Activated CD8-positive, alpha-beta T cell treated with anti-CD3 and anti-CD28 coated beads, Interleukin-2, amount 10 ng/mL, durations not matched to agents 7 days and 5 days (primary cell): ENCODE measurements at regions not wholly inside any gene's neighbourhood (a gene's known extent, or its start where the extent isn't known, plus 50 kb on each side); places are given as distances from the start of the nearest gene placed in this dataset.
"Not testable (repeated sequence)": the region's sequence is repeated elsewhere in the genome, so short reads cannot be mapped to it uniquely, and the experiment has no call there.

Source experiments
- ATAC-seq: fragments of 150-1000 bp; cut with Tn5 transposase; one replicate; pipeline ENCODE4 v1.10.0; 2021; ENCODE audit warnings: moderate library complexity
- CTCF ChIA-PET: fragments of 350-600 bp; sonication (Branson Sonifier 250); formaldehyde crosslinking; loops from one replicate; lab custom pipeline; 2021; ENCODE audit warnings: antibody characterized with exemption; lab: Charles Lee
- POLR2A ChIA-PET: fragments of 350-600 bp; sonication (Branson Sonifier 250); formaldehyde crosslinking; loops from one replicate; lab custom pipeline; 2021; ENCODE audit warnings: antibody characterized with exemption; lab: Charles Lee
- DNase-seq: peaks from one replicate; pipeline ENCODE4 v3.0.0-alpha.2; 2020
- H3K27ac Mint-ChIP-seq: one replicate; pipeline ENCODE4 v1.8.0; 2021; ENCODE audit warnings: mild to moderate bottlenecking, mixed read lengths
- H3K27me3 Mint-ChIP-seq: one replicate; pipeline ENCODE4 v1.8.0; 2021; ENCODE audit warnings: low read depth, mixed read lengths
- H3K36me3 Mint-ChIP-seq: one replicate; pipeline ENCODE4 v1.8.0; 2021; ENCODE audit warnings: low read depth, mixed read lengths
- H3K4me1 Mint-ChIP-seq: one replicate; pipeline ENCODE4 v1.8.0; 2021; ENCODE audit warnings: low read depth, mixed read lengths
- H3K4me3 Mint-ChIP-seq: one replicate; pipeline ENCODE4 v1.8.0; 2021; ENCODE audit warnings: mild to moderate bottlenecking, mixed read lengths
- H3K9me3 Mint-ChIP-seq: one replicate; pipeline ENCODE4 v1.8.0; 2022; ENCODE audit warnings: mixed read lengths; ENCODE audit not compliant: insufficient read depth

GRCh38 chr16:35203636-35204035, 1744.2 kb downstream of the TP53TG3F start:
- no peaks in the 10 kb centered on the region for H3K36me3 Mint-ChIP-seq
- ATAC-seq: no peak
- no peak overlapping the region for H3K27ac Mint-ChIP-seq
- H3K27me3 Mint-ChIP-seq: no peaks in the 10 kb centered on the region
- ChIA-PET POLR2A (no interaction called here), CTCF (no interaction called here)
- H3K4me3 Mint-ChIP-seq: no peak overlapping the region
- H3K9me3 Mint-ChIP-seq: peaks cover 25% of the 10 kb centered on the region
- no peak for DNase-seq
- no peaks in the 10 kb centered on the region for H3K4me1 Mint-ChIP-seq

- H3K4me3 Mint-ChIP-seq: no peak overlapping the region
- H3K27ac Mint-ChIP-seq: no peak overlapping the region
- H3K9me3 Mint-ChIP-seq: peaks cover 28% of the 10 kb centered on the region
- ChIA-PET POLR2A (no interaction called here), CTCF (no interaction called here)
- DNase-seq: no peak
- no peaks in the 10 kb centered on the region for H3K27me3 Mint-ChIP-seq
- no peaks in the 10 kb centered on the region for H3K36me3 Mint-ChIP-seq
- no peaks in the 10 kb centered on the region for H3K4me1 Mint-ChIP-seq
- no peak for ATAC-seq
Measured at GRCh38 chr16:35207059-35207999, 1747.9 kb downstream of the TP53TG3F start.

GRCh38 chr16:35208001-35208935, 1748.9 kb downstream of the TP53TG3F start:
- Mint-ChIP-seq H3K27me3 (no peaks in the 10 kb centered on the region), H3K4me3 (no peak overlapping the region), H3K36me3 (no peaks in the 10 kb centered on the region), H3K4me1 (no peaks in the 10 kb centered on the region), H3K9me3 (peaks cover 28% of the 10 kb centered on the region), H3K27ac (no peak overlapping the region)
- ATAC-seq: no peak
- ChIA-PET POLR2A (no interaction called here), CTCF (no interaction called here)
- no peak for DNase-seq

- H3K4me3 Mint-ChIP-seq: no peak overlapping the region
- DNase-seq: no peak
- ChIA-PET CTCF (no interaction called here), POLR2A (no interaction called here)
- ATAC-seq: no peak
- H3K9me3 Mint-ChIP-seq: peaks cover 26% of the 10 kb centered on the region
- H3K4me1 Mint-ChIP-seq: no peaks in the 10 kb centered on the region
- no peak overlapping the region for H3K27ac Mint-ChIP-seq
- no peaks in the 10 kb centered on the region for H3K27me3 Mint-ChIP-seq
- H3K36me3 Mint-ChIP-seq: no peaks in the 10 kb centered on the region
Measured at GRCh38 chr16:35210681-35211433, 1751.4 kb downstream of the TP53TG3F start.

- no peaks in the 10 kb centered on the region for H3K36me3 Mint-ChIP-seq
- ATAC-seq (no peak), DNase-seq (no peak)
- CTCF ChIA-PET: no interaction called here
- no peaks in the 10 kb centered on the region for H3K27me3 Mint-ChIP-seq
- POLR2A ChIA-PET: no interaction called here
- H3K4me3 Mint-ChIP-seq: no peak overlapping the region
- H3K27ac Mint-ChIP-seq: no peak overlapping the region
- H3K9me3 Mint-ChIP-seq: peaks cover 21% of the 10 kb centered on the region
- no peaks in the 10 kb centered on the region for H3K4me1 Mint-ChIP-seq
Measured at GRCh38 chr16:35214840-35215239, 1755.4 kb downstream of the TP53TG3F start.

GRCh38 chr16:35215287-35215686, 1755.9 kb downstream of the TP53TG3F start:
- peaks cover 21% of the 10 kb centered on the region for H3K9me3 Mint-ChIP-seq
- ATAC-seq (no peak), DNase-seq (no peak)
- H3K36me3 Mint-ChIP-seq: no peaks in the 10 kb centered on the region
- no peaks in the 10 kb centered on the region for H3K4me1 Mint-ChIP-seq
- CTCF ChIA-PET: no interaction called here
- no peak overlapping the region for H3K4me3 Mint-ChIP-seq
- no peak overlapping the region for H3K27ac Mint-ChIP-seq
- H3K27me3 Mint-ChIP-seq: no peaks in the 10 kb centered on the region
- POLR2A ChIA-PET: no interaction called here

GRCh38 chr16:35216261-35216660, 1756.8 kb downstream of the TP53TG3F start:
- H3K27ac Mint-ChIP-seq, H3K27me3 Mint-ChIP-seq, H3K4me1 Mint-ChIP-seq, CTCF ChIA-PET, H3K4me3 Mint-ChIP-seq, POLR2A ChIA-PET, DNase-seq, ATAC-seq, H3K36me3 Mint-ChIP-seq: not testable (repeated sequence)
- peaks cover 28% of the 10 kb centered on the region for H3K9me3 Mint-ChIP-seq

GRCh38 chr16:35221482-35222185, 1762.2 kb downstream of the TP53TG3F start:
- no peak for ATAC-seq
- CTCF ChIA-PET: no interaction called here
- Mint-ChIP-seq H3K36me3 (no peaks in the 10 kb centered on the region), H3K27me3 (no peaks in the 10 kb centered on the region), H3K4me1 (no peaks in the 10 kb centered on the region), H3K27ac (no peak overlapping the region), H3K4me3 (no peak overlapping the region), H3K9me3 (peaks cover 20% of the 10 kb centered on the region)
- DNase-seq: no peak
- POLR2A ChIA-PET: no interaction called here

GRCh38 chr16:35234679-35235078, 1775.3 kb downstream of the TP53TG3F start:
- ChIA-PET CTCF (no interaction called here), POLR2A (no interaction called here)
- H3K27me3 Mint-ChIP-seq: no peaks in the 10 kb centered on the region
- ATAC-seq: no peak
- H3K9me3 Mint-ChIP-seq: peaks cover 15% of the 10 kb centered on the region
- H3K4me3 Mint-ChIP-seq: no peak overlapping the region
- no peak for DNase-seq
- no peaks in the 10 kb centered on the region for H3K4me1 Mint-ChIP-seq
- H3K27ac Mint-ChIP-seq: no peak overlapping the region
- no peaks in the 10 kb centered on the region for H3K36me3 Mint-ChIP-seq

GRCh38 chr16:35239561-35239960, 1780.1 kb downstream of the TP53TG3F start:
- Mint-ChIP-seq H3K9me3 (peaks cover 33% of the 10 kb centered on the region), H3K27ac (no peak overlapping the region), H3K4me3 (no peak overlapping the region), H3K36me3 (no peaks in the 10 kb centered on the region), H3K27me3 (no peaks in the 10 kb centered on the region), H3K4me1 (no peaks in the 10 kb centered on the region)
- DNase-seq (no peak), ATAC-seq (no peak)
- ChIA-PET CTCF (no interaction called here), POLR2A (no interaction called here)

- Mint-ChIP-seq H3K27me3 (no peaks in the 10 kb centered on the region), H3K36me3 (peaks cover 1% of the 10 kb centered on the region), H3K9me3 (peaks cover 39% of the 10 kb centered on the region), H3K4me3 (no peak overlapping the region), H3K27ac (no peak overlapping the region), H3K4me1 (no peaks in the 10 kb centered on the region)
- ATAC-seq (no peak), DNase-seq (no peak)
- POLR2A ChIA-PET: no interaction called here
- CTCF ChIA-PET: no interaction called here
Measured at GRCh38 chr16:35249051-35249450, 1789.6 kb downstream of the TP53TG3F start.
